WTC11 (cell line): ENCODE measurements at regions not wholly inside any gene's neighbourhood (a gene's known extent, or its start where the extent isn't known, plus 50 kb on each side); places are given as distances from the start of the nearest gene placed in this dataset.

Experiments used
- ATF1 ChIP-seq: sonication (generic); formaldehyde crosslinking; IDR thresholded peaks from 2 replicates; pipeline ENCODE4 v1.8.1; 2023; ENCODE audit warnings: mild to moderate bottlenecking, moderate library complexity, missing genetic modification reagents
- CBFB ChIP-seq: sonication (generic); formaldehyde crosslinking; IDR thresholded peaks from 2 replicates; pipeline ENCODE4 v1.8.1; 2022; ENCODE audit warnings: mild to moderate bottlenecking, low read depth, missing genetic modification reagents
- GABPB1 ChIP-seq: sonication (generic); formaldehyde crosslinking; IDR thresholded peaks from 2 replicates; pipeline ENCODE4 v1.8.1; 2023; ENCODE audit warnings: mild to moderate bottlenecking, missing genetic modification reagents
- IRF2 ChIP-seq: sonication (generic); formaldehyde crosslinking; IDR thresholded peaks from 2 replicates; pipeline ENCODE4 v1.8.0; 2022; ENCODE audit warnings: low read depth, missing genetic modification reagents, borderline replicate concordance
- JUN ChIP-seq: sonication (generic); formaldehyde crosslinking; IDR thresholded peaks from 2 replicates; pipeline ENCODE4 v1.8.0; 2023; ENCODE audit warnings: mild to moderate bottlenecking, missing genetic modification reagents
- KAT7 ChIP-seq: sonication (generic); formaldehyde crosslinking; IDR thresholded peaks from 2 replicates; pipeline ENCODE4 v1.8.1; 2023; ENCODE audit warnings: missing genetic modification reagents, mild to moderate bottlenecking, borderline replicate concordance
- NR3C1 ChIP-seq: sonication (generic); formaldehyde crosslinking; conservative IDR thresholded peaks from 2 replicates; pipeline ENCODE4 v1.8.1; 2023; ENCODE audit warnings: low read depth, mild to moderate bottlenecking, missing genetic modification reagents
- TEAD1 ChIP-seq: sonication (generic); formaldehyde crosslinking; IDR thresholded peaks from 2 replicates; pipeline ENCODE4 v1.8.0; 2022; ENCODE audit warnings: mild to moderate bottlenecking, missing genetic modification reagents
- TEAD4 ChIP-seq: sonication (generic); formaldehyde crosslinking; IDR thresholded peaks from 2 replicates; pipeline ENCODE4 v1.8.0; 2022; ENCODE audit warnings: mild to moderate bottlenecking, missing genetic modification reagents
- ZNF263 ChIP-seq: sonication (generic); formaldehyde crosslinking; IDR thresholded peaks from 2 replicates; pipeline ENCODE4 v1.8.1; 2022; ENCODE audit warnings: low read depth, mild to moderate bottlenecking, moderate library complexity, missing genetic modification reagents
- TF ChIP-seq, protein P1 (sequence below): sonication (generic); formaldehyde crosslinking; IDR thresholded peaks from 2 replicates; pipeline ENCODE4 v1.8.1; 2023; ENCODE audit warnings: mild to moderate bottlenecking, missing genetic modification reagents
- TF ChIP-seq, protein P2 (sequence below): sonication (generic); formaldehyde crosslinking; IDR thresholded peaks from 2 replicates; pipeline ENCODE4 v1.8.1; 2023; ENCODE audit warnings: mild to moderate bottlenecking, missing genetic modification reagents, moderate library complexity

DNA sequence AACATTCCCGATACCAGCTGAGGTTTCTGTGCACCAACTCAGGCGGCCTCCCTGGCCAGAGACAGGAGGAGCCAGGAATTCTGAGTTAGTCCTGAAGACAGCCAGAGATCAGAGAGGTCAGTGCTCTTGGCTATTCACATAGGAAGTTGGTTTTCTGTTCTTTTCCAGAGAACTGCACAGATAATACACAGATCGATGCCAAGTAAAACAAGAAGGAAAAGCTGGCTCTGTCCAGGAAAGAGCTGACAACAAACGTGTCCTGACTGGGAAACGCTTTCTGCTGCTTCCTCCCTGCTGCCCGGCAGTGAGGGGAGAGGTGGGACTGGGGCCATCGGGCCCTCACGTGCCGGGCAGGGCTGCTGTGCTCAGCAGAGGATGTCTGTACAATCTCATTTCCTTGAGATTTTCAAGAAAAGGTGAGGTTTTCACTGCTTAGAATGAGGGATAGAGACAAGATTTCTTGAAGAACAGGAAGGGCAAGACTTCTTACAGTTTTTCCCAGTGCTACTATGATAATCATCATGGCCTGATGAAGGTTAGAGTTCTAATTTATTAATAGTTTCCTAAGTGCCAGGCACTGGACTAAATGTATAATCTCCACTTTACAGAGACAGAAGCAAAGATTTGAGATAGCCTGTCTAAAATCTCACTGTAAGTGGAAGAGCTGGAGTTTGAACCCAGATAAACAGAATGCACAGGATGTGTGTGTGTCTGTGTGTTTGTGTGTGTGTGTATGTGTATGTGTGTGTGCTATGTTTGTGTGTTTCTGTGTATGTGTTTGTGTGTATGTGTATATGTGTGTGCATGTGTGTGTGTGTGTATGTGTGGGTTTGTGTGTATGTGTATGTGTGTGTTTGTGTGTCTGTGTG, 211.0 kb upstream of the RAB4A start:
- no peak for TF ChIP-seq CBFB (CRISPR knock-in tag)
- TF ChIP-seq JUN (CRISPR knock-in tag), result no peak
- no peak for TF ChIP-seq TEAD1
- TF ChIP-seq IRF2, result no peak
- no peak for TF ChIP-seq TEAD4 (CRISPR knock-in tag)
- TF ChIP-seq, protein P1, sequence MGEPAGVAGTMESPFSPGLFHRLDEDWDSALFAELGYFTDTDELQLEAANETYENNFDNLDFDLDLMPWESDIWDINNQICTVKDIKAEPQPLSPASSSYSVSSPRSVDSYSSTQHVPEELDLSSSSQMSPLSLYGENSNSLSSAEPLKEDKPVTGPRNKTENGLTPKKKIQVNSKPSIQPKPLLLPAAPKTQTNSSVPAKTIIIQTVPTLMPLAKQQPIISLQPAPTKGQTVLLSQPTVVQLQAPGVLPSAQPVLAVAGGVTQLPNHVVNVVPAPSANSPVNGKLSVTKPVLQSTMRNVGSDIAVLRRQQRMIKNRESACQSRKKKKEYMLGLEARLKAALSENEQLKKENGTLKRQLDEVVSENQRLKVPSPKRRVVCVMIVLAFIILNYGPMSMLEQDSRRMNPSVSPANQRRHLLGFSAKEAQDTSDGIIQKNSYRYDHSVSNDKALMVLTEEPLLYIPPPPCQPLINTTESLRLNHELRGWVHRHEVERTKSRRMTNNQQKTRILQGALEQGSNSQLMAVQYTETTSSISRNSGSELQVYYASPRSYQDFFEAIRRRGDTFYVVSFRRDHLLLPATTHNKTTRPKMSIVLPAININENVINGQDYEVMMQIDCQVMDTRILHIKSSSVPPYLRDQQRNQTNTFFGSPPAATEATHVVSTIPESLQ (CRISPR knock-in tag), result no peak
- TF ChIP-seq GABPB1 (CRISPR knock-in tag), result no peak
- TF ChIP-seq, protein P2, sequence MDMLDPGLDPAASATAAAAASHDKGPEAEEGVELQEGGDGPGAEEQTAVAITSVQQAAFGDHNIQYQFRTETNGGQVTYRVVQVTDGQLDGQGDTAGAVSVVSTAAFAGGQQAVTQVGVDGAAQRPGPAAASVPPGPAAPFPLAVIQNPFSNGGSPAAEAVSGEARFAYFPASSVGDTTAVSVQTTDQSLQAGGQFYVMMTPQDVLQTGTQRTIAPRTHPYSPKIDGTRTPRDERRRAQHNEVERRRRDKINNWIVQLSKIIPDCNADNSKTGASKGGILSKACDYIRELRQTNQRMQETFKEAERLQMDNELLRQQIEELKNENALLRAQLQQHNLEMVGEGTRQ, result no peak
- no peak for TF ChIP-seq ZNF263
- TF ChIP-seq ATF1, result no peak
- TF ChIP-seq KAT7 (CRISPR knock-in tag), result no peak
- no peak for TF ChIP-seq NR3C1 (CRISPR knock-in tag)
